GM13977 (cell line): ENCODE measurements at regions not wholly inside any gene's neighbourhood (a gene's known extent, or its start where the extent isn't known, plus 50 kb on each side); places are given as distances from the start of the nearest gene placed in this dataset.
"Not testable (repeated sequence)": the region's sequence is repeated elsewhere in the genome, so short reads cannot be mapped to it uniquely, and the experiment has no call there.

Experiments
- DNase-seq: peaks from one replicate; pipeline ENCODE4 v3.0.0; 2012; ENCODE audit warnings: low spot score
- in situ Hi-C: fragments of 300-500 bp; cut with MboI; formaldehyde crosslinking; loops from one replicate; pipeline ENCODE4 v1.12.0; 2022; ENCODE audit warnings: low sequenced_read_pairs, low pct_unique_long_range_greater_than_20kb, mixed read lengths, inconsistent platforms; ENCODE audit not compliant: unreplicated experiment
- TF ChIP-seq, protein P1 (sequence below): IDR thresholded peaks from 2 replicates; pipeline ENCODE4 v1.5.1; 2012; ENCODE audit warnings: mild to moderate bottlenecking, control low read depth; ENCODE audit not compliant: insufficient read depth; ENCODE audit errors: extremely low read depth, missing control alignments

DNA sequence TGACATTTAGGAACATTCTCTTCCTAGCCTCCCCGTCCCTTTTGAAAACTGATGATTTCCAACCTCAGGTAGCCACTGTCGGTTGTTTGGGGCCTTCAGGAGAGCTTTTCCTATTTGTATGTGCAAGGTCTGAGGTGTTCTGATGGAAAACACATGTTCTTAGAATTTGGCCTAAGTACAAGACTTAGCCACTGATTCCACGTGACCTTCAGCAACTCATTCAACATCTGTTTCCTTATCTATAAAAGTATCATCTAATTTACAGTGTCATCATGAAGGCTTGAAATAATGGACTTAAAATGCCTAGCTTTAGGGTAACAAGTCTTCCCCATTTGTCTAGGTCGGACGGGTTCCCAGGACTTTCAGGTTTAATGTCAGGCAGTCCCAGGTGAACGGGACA is 259.3 kb downstream of the SOX9 start:
- TF ChIP-seq, protein P1, sequence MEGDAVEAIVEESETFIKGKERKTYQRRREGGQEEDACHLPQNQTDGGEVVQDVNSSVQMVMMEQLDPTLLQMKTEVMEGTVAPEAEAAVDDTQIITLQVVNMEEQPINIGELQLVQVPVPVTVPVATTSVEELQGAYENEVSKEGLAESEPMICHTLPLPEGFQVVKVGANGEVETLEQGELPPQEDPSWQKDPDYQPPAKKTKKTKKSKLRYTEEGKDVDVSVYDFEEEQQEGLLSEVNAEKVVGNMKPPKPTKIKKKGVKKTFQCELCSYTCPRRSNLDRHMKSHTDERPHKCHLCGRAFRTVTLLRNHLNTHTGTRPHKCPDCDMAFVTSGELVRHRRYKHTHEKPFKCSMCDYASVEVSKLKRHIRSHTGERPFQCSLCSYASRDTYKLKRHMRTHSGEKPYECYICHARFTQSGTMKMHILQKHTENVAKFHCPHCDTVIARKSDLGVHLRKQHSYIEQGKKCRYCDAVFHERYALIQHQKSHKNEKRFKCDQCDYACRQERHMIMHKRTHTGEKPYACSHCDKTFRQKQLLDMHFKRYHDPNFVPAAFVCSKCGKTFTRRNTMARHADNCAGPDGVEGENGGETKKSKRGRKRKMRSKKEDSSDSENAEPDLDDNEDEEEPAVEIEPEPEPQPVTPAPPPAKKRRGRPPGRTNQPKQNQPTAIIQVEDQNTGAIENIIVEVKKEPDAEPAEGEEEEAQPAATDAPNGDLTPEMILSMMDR: no peak
- in situ Hi-C loops: no loop called here
- no peak for DNase-seq

DNA sequence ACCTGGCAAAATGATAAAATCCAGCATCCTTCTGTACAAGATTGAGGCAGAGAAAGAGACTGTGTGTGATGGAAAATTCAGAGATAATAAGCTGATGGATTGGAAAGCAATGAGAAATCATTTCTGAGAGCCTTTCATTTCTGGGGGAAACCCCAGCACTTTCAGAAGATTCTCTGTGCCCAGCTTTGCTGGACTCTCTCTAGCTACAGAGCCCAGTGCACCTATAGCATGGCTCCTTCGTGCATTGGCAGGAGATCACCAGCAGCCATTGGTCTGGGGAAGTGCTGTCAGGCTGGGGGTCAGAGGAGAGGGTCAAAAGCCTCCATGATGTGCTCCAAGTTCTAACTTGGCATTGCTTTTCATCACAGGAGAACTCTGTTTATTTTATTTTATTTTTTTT is 259.9 kb downstream of the SOX9 start:
- DNase-seq: peak; percentile 59
- in situ Hi-C loops: no loop called here
- TF ChIP-seq, protein P1: no peak

DNA sequence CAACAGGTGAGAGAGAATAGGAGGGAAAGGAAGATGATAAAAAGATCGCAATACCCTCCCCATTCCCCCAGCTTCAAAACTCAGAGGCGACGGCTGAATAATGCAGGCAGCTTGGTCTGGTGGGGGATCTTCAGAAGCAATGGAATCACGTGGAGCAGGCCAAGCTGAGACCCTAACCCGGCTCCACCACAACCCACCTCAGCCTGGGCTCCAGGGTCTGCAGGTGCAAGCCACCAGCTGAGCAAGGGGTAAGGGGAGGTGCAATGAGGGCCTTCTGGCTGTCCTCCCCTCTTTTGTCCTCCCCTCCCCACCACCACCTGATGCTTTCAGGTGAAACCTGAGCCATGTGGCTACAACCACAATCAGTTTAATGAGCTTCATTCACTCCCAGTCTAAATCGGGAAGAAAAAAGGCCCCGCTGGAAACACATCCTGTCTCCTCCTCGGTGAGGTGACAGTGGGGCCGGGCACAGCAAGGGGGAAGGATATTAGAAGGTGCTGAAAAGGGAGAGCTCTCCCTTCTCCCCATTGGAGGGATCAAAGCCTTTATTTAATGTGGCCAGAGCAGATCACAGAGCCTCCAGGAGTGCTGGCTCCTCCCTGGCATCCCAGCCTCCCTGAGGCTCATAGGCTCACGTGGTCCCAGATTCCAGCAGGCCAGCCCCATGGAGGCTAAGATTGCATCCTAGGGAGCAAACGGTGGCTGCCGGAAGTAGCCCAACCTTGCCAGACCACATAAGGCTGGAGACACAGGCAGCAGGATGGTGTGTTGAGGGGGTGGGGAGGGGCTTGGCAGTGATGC is 261.0 kb downstream of the SOX9 start:
- DNase-seq: no peak
- TF ChIP-seq, protein P1: no peak
- in situ Hi-C loops: no loop called here

DNA sequence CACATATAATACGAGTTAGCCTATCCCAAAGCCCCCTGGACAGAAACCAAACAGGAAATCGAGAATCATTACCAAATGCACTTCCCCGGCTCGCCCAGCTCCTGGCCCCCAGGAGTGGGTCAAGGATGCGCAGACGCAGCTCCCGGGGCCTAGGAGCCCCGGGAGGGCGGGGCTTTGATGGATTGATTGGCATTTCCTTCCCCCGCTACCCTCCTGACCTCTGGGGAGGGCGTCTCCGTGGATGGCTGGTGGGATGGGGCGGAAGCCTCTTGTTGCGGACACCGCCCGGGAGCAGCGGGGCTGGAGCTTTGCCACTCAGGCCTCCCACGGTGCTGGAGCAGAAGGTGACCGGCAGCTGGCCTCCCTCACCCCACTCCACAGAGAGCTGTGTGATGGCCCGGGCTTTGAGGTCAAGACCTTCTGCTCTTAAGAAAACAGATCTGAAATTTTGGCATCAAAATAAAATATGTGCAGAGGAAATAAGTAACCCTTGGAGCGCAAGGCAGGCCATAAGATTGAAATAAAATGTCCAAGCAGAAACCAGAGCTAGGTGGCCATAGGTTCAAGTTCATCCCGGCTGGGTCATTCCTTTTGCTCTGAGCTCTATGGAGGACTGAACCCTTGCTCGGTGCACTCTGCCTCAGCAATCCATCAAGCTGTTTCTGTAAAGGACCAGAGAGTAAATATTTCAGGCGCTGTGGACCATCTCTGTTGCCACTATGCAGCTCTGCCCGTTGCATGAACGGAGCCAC is 262.3 kb downstream of the SOX9 start:
- TF ChIP-seq, protein P1: no peak
- DNase-seq: no peak
- in situ Hi-C loops: no loop called here

DNA sequence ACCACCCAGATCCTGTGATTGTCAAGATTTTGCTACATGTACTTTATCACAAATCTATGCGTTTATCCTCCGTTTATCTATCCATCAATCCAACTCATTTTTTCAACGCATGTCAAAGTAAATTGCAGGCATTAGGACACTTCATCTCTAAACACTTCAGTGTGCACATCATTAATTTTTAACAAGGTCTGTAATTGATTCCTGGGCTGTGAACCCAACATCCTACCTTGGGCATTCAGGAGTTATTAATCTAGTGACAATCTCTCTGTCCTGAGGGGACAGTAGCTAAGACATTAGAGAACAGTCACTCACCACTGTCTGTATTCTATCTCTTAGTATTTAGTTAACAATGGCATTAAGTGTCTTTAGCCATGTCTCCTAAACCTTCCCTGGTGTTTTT is 264.7 kb downstream of the SOX9 start:
- in situ Hi-C loops: no loop called here
- TF ChIP-seq, protein P1: no peak
- DNase-seq: no peak

DNA sequence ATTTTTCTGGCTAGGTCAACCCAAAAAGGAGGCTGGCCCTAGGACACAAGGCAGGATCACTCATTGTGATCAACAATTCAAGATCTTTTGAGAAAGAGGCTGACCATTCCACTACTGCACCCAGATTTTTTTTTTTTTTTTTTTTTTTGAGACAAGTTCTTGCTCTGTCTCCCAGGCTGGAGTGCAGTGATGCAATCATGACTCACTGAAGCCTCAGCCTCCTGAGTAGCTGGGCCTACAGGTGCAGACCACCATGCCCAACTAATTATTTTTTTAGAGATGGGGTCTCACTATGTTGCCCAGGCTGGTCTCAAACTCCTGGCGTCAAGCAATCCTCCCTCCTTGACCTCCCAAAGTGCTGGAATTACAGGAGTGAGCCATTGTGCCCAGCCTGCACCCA is 265.4 kb downstream of the SOX9 start:
- in situ Hi-C loops, DNase-seq: not testable (repeated sequence)

DNA sequence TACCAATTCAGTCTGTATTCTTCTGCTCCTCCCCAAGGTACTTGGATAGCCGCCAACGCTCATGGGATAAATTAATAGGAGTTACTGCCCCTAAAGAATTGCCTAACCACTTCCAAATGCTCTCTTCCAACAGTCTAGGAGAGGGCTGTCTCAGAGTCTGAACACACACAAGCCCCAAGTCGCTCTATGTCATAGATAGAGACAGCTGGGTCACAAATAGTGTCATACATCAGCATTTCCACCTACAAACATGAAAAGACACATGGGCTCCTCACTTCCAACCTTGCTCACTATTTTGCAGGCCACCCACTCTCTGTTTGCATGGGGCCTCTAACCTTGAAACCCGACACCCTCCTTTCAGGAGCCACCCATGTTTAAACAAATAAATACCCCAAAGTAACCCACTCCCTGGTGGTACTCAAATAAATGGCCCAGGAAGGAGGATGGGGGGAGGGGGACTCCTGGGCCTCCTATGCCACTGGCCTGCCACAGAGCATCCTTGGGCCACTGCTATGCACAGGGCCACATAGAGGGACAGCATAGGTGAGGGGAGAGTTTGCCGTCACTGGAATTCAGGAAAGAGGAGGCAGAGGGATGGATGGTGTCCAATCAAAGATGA is 265.9 kb downstream of the SOX9 start:
- TF ChIP-seq, protein P1: no peak
- no peak for DNase-seq
- in situ Hi-C loops: no loop called here
